Upper lobe of left lung (tissue), 4 donors: ENCODE measurements at regions not wholly inside any gene's neighbourhood (a gene's known extent, or its start where the extent isn't known, plus 50 kb on each side); places are given as distances from the start of the nearest gene placed in this dataset.

ENCODE experiments used
- EP300 ChIP-seq, 4 donors: sonication (generic); formaldehyde crosslinking; IDR thresholded peaks; one replicate each; pipeline ENCODE4 v1.5.1; 2017; ENCODE audit warnings: antibody characterized with exemption in 4 of 4, control low read depth in 2 of 4
- POLR2A ChIP-seq, 4 donors: fragments of 450-650 bp; IDR thresholded peaks; one replicate each; pipeline ENCODE4 v1.5.1; 2016 to 2017; ENCODE audit warnings: antibody characterized with exemption in 4 of 4, mild to moderate bottlenecking in 2 of 4
- TF ChIP-seq, protein P1 (sequence below), 6 experiments: fragments of 450-650 bp in 4 of 6; fragments of 200-600 bp in 2 of 6; sonication (generic) in 2 of 6; IDR thresholded peaks; one replicate each; pipeline ENCODE4 v1.5.1; 2016 to 2019; ENCODE audit warnings: antibody characterized with exemption in 6 of 6

GRCh38 chr10:7492660-7493046 lies 81.8 kb upstream of the SFMBT2 start:
- TF ChIP-seq POLR2A (IDR thresholded peaks at IDR 0.05): no peak
- TF ChIP-seq, protein P1, sequence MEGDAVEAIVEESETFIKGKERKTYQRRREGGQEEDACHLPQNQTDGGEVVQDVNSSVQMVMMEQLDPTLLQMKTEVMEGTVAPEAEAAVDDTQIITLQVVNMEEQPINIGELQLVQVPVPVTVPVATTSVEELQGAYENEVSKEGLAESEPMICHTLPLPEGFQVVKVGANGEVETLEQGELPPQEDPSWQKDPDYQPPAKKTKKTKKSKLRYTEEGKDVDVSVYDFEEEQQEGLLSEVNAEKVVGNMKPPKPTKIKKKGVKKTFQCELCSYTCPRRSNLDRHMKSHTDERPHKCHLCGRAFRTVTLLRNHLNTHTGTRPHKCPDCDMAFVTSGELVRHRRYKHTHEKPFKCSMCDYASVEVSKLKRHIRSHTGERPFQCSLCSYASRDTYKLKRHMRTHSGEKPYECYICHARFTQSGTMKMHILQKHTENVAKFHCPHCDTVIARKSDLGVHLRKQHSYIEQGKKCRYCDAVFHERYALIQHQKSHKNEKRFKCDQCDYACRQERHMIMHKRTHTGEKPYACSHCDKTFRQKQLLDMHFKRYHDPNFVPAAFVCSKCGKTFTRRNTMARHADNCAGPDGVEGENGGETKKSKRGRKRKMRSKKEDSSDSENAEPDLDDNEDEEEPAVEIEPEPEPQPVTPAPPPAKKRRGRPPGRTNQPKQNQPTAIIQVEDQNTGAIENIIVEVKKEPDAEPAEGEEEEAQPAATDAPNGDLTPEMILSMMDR (IDR thresholded peaks at IDR 0.05): no peak
- no peak for TF ChIP-seq EP300 (IDR thresholded peaks at IDR 0.05)
